Liver (tissue), 8 donors: ENCODE measurements at regions not wholly inside any gene's neighbourhood (a gene's known extent, or its start where the extent isn't known, plus 50 kb on each side); places are given as distances from the start of the nearest gene placed in this dataset.

ENCODE experiments used
- DNase-seq: peaks from one replicate; pipeline ENCODE4 v3.0.0-alpha.2; 2017; ENCODE audit warnings: low spot score
- H3K27ac ChIP-seq, 2 donors: one replicate each; pipeline ENCODE4 v1.7.0; 2013; ENCODE audit warnings: inconsistent platforms in 2 of 2, low read length in 2 of 2, control low read depth in 1 of 2, low read depth in 1 of 2, mild to moderate bottlenecking in 1 of 2
- H3K27me3 ChIP-seq, 4 donors: one replicate each; pipeline versions ENCODE4 v1.6.1 to v1.7.0; 2013; ENCODE audit warnings: low read length in 3 of 4, inconsistent platforms in 1 of 4, mild to moderate bottlenecking in 1 of 4, moderate library complexity in 1 of 4; ENCODE audit not compliant: control insufficient read depth in 4 of 4, insufficient read depth in 4 of 4
- H3K36me3 ChIP-seq, 4 donors: one replicate each; pipeline versions ENCODE4 v1.6.1 to v1.7.0; 2013; ENCODE audit warnings: low read length in 3 of 4, mild to moderate bottlenecking in 3 of 4, low read depth in 1 of 4, moderate library complexity in 1 of 4; ENCODE audit not compliant: control insufficient read depth in 4 of 4, insufficient read depth in 3 of 4
- H3K4me1 ChIP-seq, 4 donors: one replicate each; pipeline versions ENCODE4 v1.6.1 to v1.7.0; 2013; ENCODE audit warnings: low read length in 3 of 4, mild to moderate bottlenecking in 3 of 4, moderate library complexity in 1 of 4; ENCODE audit not compliant: control insufficient read depth in 4 of 4, insufficient read depth in 4 of 4
- H3K4me3 ChIP-seq, 3 donors: one replicate each; pipeline versions ENCODE4 v1.6.1 to v1.7.0; 2013; ENCODE audit warnings: low read length in 3 of 3, control low read depth in 1 of 3, low read depth in 1 of 3, mild to moderate bottlenecking in 1 of 3
- H3K9ac ChIP-seq, 2 donors: one replicate each; pipeline ENCODE4 v1.7.0; 2013; ENCODE audit warnings: low read length in 2 of 2, mild to moderate bottlenecking in 2 of 2, moderate library complexity in 2 of 2, control low read depth in 1 of 2, low read depth in 1 of 2
- H3K9me3 ChIP-seq, 4 donors: one replicate each; pipeline versions ENCODE4 v1.6.1 to v1.7.0; 2013; ENCODE audit warnings: low read length in 3 of 4; ENCODE audit not compliant: control insufficient read depth in 4 of 4
- CTCF ChIP-seq: fragments of 150-350 bp; IDR thresholded peaks from 2 replicates; pipeline ENCODE4 v1.5.1; 2017; ENCODE audit warnings: improper control_type of control experiment, low read depth, low read length; ENCODE audit not compliant: missing input control
- FOXA1 ChIP-seq: IDR thresholded peaks from 2 replicates; pipeline ENCODE4 v1.6.1; 2016; ENCODE audit warnings: antibody characterized with exemption
- FOXA2 ChIP-seq: IDR thresholded peaks from 2 replicates; pipeline ENCODE4 v1.6.1; 2016; ENCODE audit warnings: antibody characterized with exemption
- HNF4A ChIP-seq, 2 donors: conservative IDR thresholded peaks; 2 replicates each; pipeline ENCODE4 v1.6.1; 2016; ENCODE audit warnings: antibody characterized with exemption in 2 of 2, mild to moderate bottlenecking in 2 of 2
- JUND ChIP-seq, 2 donors: IDR thresholded peaks; 2 replicates each; pipeline ENCODE4 v1.6.1; 2016; ENCODE audit warnings: antibody characterized with exemption in 2 of 2
- MAX ChIP-seq: IDR thresholded peaks from 2 replicates; pipeline ENCODE4 v1.6.1; 2016; ENCODE audit warnings: antibody characterized with exemption
- NR2F2 ChIP-seq: IDR thresholded peaks from 2 replicates; pipeline ENCODE4 v1.6.1; 2016; ENCODE audit warnings: antibody characterized with exemption
- RXRA ChIP-seq, 2 donors: IDR thresholded peaks; 2 replicates each; pipeline ENCODE4 v1.6.1; 2017 to 2018; ENCODE audit warnings: antibody characterized with exemption in 2 of 2, mild to moderate bottlenecking in 1 of 2
- YY1 ChIP-seq: IDR thresholded peaks from 2 replicates; pipeline ENCODE4 v1.6.1; 2016; ENCODE audit warnings: antibody characterized with exemption, mild to moderate bottlenecking
- ZBTB33 ChIP-seq: IDR thresholded peaks from 2 replicates; pipeline ENCODE4 v1.6.1; 2016; ENCODE audit warnings: antibody characterized with exemption
- WGBS: extraction: QIAGEN DNeasy Blood & Tissue Kit; methylation state at CpG from one replicate; pipeline ENCODE4 v1.1.7; 2013; 5-methylcytosine and 5-hydroxymethylcytosine counted together
- donor health status: healthy.
- donor health status: healthy.
- donor health status: healthy.
- donor health status: healthy.
- donor health status: healthy.

- no peak for DNase-seq
Measured at GRCh38 chrX:96576368-96576767, 108.3 kb upstream of the DIAPH2 start.

GRCh38 chrX:96578781-96579180, 105.9 kb upstream of the DIAPH2 start:
- Histone ChIP-seq H3K27ac (no peak overlapping the region), H3K4me1 (no peaks in the 10 kb centered on the region), H3K9me3 (no peaks in the 10 kb centered on the region), H3K27me3 (no peaks in the 10 kb centered on the region), H3K4me3 (no peak overlapping the region), H3K9ac (no peak overlapping the region), H3K36me3 (no peaks in the 10 kb centered on the region)
- DNase-seq = no peak
- no peak for TF ChIP-seq FOXA2

More at GRCh38 chrX:96576368-96576767, 108.3 kb upstream of the DIAPH2 start:
- H3K4me3 ChIP-seq = no peak overlapping the region
- no peaks in the 10 kb centered on the region for H3K4me1 ChIP-seq
- no peaks in the 10 kb centered on the region for H3K36me3 ChIP-seq
- no peaks in the 10 kb centered on the region for H3K27me3 ChIP-seq
- H3K9ac ChIP-seq = no peak overlapping the region
- H3K27ac ChIP-seq = no peak overlapping the region
- H3K9me3 ChIP-seq = no peaks in the 10 kb centered on the region
- TF ChIP-seq MAX (no peak), RXRA (IDR thresholded peaks at IDR 0.05) (no peak), YY1 (no peak), NR2F2 (no peak), JUND (IDR thresholded peaks at IDR 0.05) (no peak), CTCF (no peak), ZBTB33 (no peak), FOXA1 (no peak)
- WGBS = 82% methylated on average over 2 of the region's 2 CpGs

- no peak overlapping the region for H3K9ac ChIP-seq
- no peaks in the 10 kb centered on the region for H3K4me1 ChIP-seq
- no peak overlapping the region for H3K27ac ChIP-seq
- H3K27me3 ChIP-seq = no peaks in the 10 kb centered on the region
- no peaks in the 10 kb centered on the region for H3K9me3 ChIP-seq
- H3K36me3 ChIP-seq = no peaks in the 10 kb centered on the region
- no peak overlapping the region for H3K4me3 ChIP-seq
- TF ChIP-seq HNF4A (conservative IDR thresholded peaks at IDR 0.05) (peak in 1 of 2 donors; percentile 4), JUND (IDR thresholded peaks at IDR 0.05) (no peak)
- DNase-seq = no peak
Measured at GRCh38 chrX:96579252-96579651, 105.4 kb upstream of the DIAPH2 start.

- Histone ChIP-seq H3K36me3 (no peaks in the 10 kb centered on the region), H3K9me3 (no peaks in the 10 kb centered on the region), H3K9ac (no peak overlapping the region), H3K27ac (no peak overlapping the region), H3K4me1 (no peaks in the 10 kb centered on the region), H3K4me3 (no peak overlapping the region), H3K27me3 (no peaks in the 10 kb centered on the region)
- 97% methylated on average over 2 of the region's 2 CpGs for WGBS
- DNase-seq = no peak
- TF ChIP-seq NR2F2 (no peak), MAX (no peak), YY1 (no peak)
Measured at GRCh38 chrX:96590403-96590802, 94.2 kb upstream of the DIAPH2 start.
